Prostate gland (tissue), 2 donors: ENCODE measurements at regions not wholly inside any gene's neighbourhood (a gene's known extent, or its start where the extent isn't known, plus 50 kb on each side); places are given as distances from the start of the nearest gene placed in this dataset.

Experiments
- DNase-seq: peaks from one replicate; pipeline ENCODE4 v3.0.0-alpha.2; 2019; ENCODE audit warnings: low spot score
- H3K27ac ChIP-seq, 2 donors: fragments of 200-600 bp; sonication (generic); 2 replicates each; pipeline ENCODE4 v1.5.1; 2017 to 2019
- H3K27me3 ChIP-seq: fragments of 200-600 bp; sonication (generic); replicated peaks from 2 replicates; pipeline ENCODE4 v1.5.1; 2019; ENCODE audit not compliant: insufficient read depth
- H3K36me3 ChIP-seq, 2 donors: fragments of 200-600 bp; sonication (generic); 1 replicate in 1 of 2; 2 replicates in 1 of 2; pipeline versions ENCODE4 v1.5.1 to v1.8.1; 2017 to 2019
- H3K4me1 ChIP-seq: fragments of 200-600 bp; sonication (generic); replicated peaks from 2 replicates; pipeline ENCODE4 v1.5.1; 2019
- H3K4me3 ChIP-seq, 2 donors: fragments of 200-600 bp; sonication (generic); 2 replicates each; pipeline ENCODE4 v1.5.1; 2017 to 2019
- H3K9me3 ChIP-seq: fragments of 200-600 bp; sonication (generic); 2 replicates; pipeline ENCODE4 v1.5.1; 2017
- CTCF ChIP-seq, 4 experiments: fragments of 200-600 bp in 2 of 4; fragments of 450-650 bp in 2 of 4; sonication (generic) in 2 of 4; IDR thresholded peaks; 1 replicate in 3 of 4; 2 replicates in 1 of 4; pipeline ENCODE4 v1.5.1; 2016 to 2019; ENCODE audit warnings: antibody characterized with exemption in 4 of 4, mild to moderate bottlenecking in 2 of 4, moderate library complexity in 2 of 4
- POLR2A ChIP-seq: fragments of 450-650 bp; IDR thresholded peaks from one replicate; pipeline ENCODE4 v1.6.1; 2016; ENCODE audit warnings: antibody characterized with exemption, mild to moderate bottlenecking
- POLR2AphosphoS5 ChIP-seq: sonication (generic); formaldehyde crosslinking; IDR thresholded peaks from one replicate; pipeline ENCODE4 v1.6.1; 2017; ENCODE audit warnings: antibody characterized with exemption
- WGBS: methylation state at CpG from one replicate; pipeline ENCODE4 v1.1.5; 2018; 5-methylcytosine and 5-hydroxymethylcytosine counted together
- intact Hi-C: fragments of 100-400 bp; cut with DNase I; formaldehyde crosslinking; loops from one replicate; pipeline ENCODE4 v1.14.2; 2022

- no peaks in the 10 kb centered on the region for H3K36me3 ChIP-seq
- H3K4me1 ChIP-seq: no peaks in the 10 kb centered on the region
- TF ChIP-seq POLR2A (no peak), POLR2AphosphoS5 (no peak), CTCF (IDR thresholded peaks at IDR 0.05) (no peak)
- no peaks in the 10 kb centered on the region for H3K27me3 ChIP-seq
- intact Hi-C loops: no loop called here
- 65% methylated on average over 4 of the region's 4 CpGs for WGBS
- H3K4me3 ChIP-seq: no peak overlapping the region
- H3K27ac ChIP-seq: no peak overlapping the region
- DNase-seq: no peak
- H3K9me3 ChIP-seq: no peaks in the 10 kb centered on the region
These were observed 540.5 kb upstream of the FZD8 start for GRCh38 chr10:36182606-36183005.

- DNase-seq: no peak
- Histone ChIP-seq H3K36me3 (no peaks in the 10 kb centered on the region), H3K4me1 (no peaks in the 10 kb centered on the region), H3K27me3 (no peaks in the 10 kb centered on the region), H3K9me3 (no peaks in the 10 kb centered on the region), H3K27ac (no peak overlapping the region), H3K4me3 (no peak overlapping the region)
- intact Hi-C loops: no loop called here
- 58% methylated on average over 9 of the region's 9 CpGs for WGBS
- no peak for TF ChIP-seq POLR2AphosphoS5
- no peak for TF ChIP-seq POLR2A
- no peak for TF ChIP-seq CTCF (IDR thresholded peaks at IDR 0.05)
These were observed 540.1 kb upstream of the FZD8 start for GRCh38 chr10:36182179-36182566.

- H3K36me3 ChIP-seq: no peaks in the 10 kb centered on the region
- TF ChIP-seq POLR2AphosphoS5 (no peak), POLR2A (no peak), CTCF (IDR thresholded peaks at IDR 0.05) (no peak)
- no peak for DNase-seq
- intact Hi-C loops: no loop called here
- H3K27me3 ChIP-seq: no peaks in the 10 kb centered on the region
- H3K4me1 ChIP-seq: no peaks in the 10 kb centered on the region
- H3K9me3 ChIP-seq: no peaks in the 10 kb centered on the region
- H3K27ac ChIP-seq: no peak overlapping the region
- H3K4me3 ChIP-seq: no peak overlapping the region
- WGBS: 39% methylated on average over 3 of the region's 3 CpGs
These were observed 539.5 kb upstream of the FZD8 start for GRCh38 chr10:36181426-36182178.

- WGBS: 75% methylated on average over 3 of the region's 3 CpGs
- TF ChIP-seq POLR2AphosphoS5 (no peak), CTCF (IDR thresholded peaks at IDR 0.05) (no peak), POLR2A (no peak)
- Histone ChIP-seq H3K4me1 (no peaks in the 10 kb centered on the region), H3K27ac (no peak overlapping the region), H3K36me3 (no peaks in the 10 kb centered on the region), H3K27me3 (no peaks in the 10 kb centered on the region), H3K9me3 (no peaks in the 10 kb centered on the region), H3K4me3 (no peak overlapping the region)
- no peak for DNase-seq
- intact Hi-C loops: no loop called here
These were observed 536.5 kb upstream of the FZD8 start for GRCh38 chr10:36178616-36179015.

GRCh38 chr10:36177071-36177470 is 535.0 kb upstream of the FZD8 start:
- DNase-seq: no peak
- Histone ChIP-seq H3K4me3 (no peak overlapping the region), H3K27ac (no peak overlapping the region), H3K9me3 (no peaks in the 10 kb centered on the region), H3K36me3 (no peaks in the 10 kb centered on the region), H3K27me3 (no peaks in the 10 kb centered on the region), H3K4me1 (no peaks in the 10 kb centered on the region)
- no peak for TF ChIP-seq CTCF (IDR thresholded peaks at IDR 0.05)
- no peak for TF ChIP-seq POLR2A
- no peak for TF ChIP-seq POLR2AphosphoS5
- 87% methylated on average over 3 of the region's 3 CpGs for WGBS
- intact Hi-C loops: no loop called here
